ENCODE measurements at regions not wholly inside any gene's neighbourhood (a gene's known extent, or its start where the extent isn't known, plus 50 kb on each side); places are given as distances from the start of the nearest gene placed in this dataset.

GRCh38 chr4:163622379-163623035 is 128.0 kb downstream of the TMA16 start:
- WGBS: 65% methylated on average over 5 of the region's 5 CpGs
- Histone ChIP-seq H3K27me3 (ENCODE audit: control insufficient read depth, insufficient read depth) (no peaks in the 10 kb centered on the region), H3K27ac (ENCODE audit: low read length) (no peak overlapping the region), H3K9me3 (ENCODE audit: control insufficient read depth, low read length) (no peaks in the 10 kb centered on the region), H3K4me1 (ENCODE audit: control insufficient read depth, insufficient read depth, low read length) (no peaks in the 10 kb centered on the region), H3K4me3 (ENCODE audit: low read length) (no peak overlapping the region)
- DNase-seq: peak in 1 of 3 donors; percentile 27
- ATAC-seq: peak in 1 of 2 donors; percentile 28
- intact Hi-C loops (cut with DNase I): no loop called here

DNA sequence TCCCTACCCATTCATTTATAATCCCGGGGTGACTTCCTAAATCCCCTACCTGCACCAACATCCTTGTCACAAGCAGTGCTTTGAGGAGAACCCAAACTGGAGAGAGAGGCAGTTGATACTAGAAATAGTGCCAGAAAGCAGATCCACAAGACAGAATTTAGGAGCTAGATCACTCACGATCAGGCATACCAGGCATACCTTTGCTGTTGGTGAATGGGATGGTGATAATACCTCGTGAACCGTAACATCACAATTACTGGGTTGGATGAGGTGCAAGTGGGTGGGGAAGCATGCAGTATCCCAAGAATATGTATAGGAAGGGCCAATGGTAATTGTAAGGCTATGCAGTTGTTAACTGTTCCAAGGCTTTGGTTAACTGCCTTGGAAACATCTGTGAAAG is 129.3 kb downstream of the TMA16 start:
- H3K4me1 ChIP-seq (ENCODE audit: control insufficient read depth, insufficient read depth, low read length): no peaks in the 10 kb centered on the region
- WGBS: 67% methylated on average over 4 of the region's 4 CpGs
- H3K27me3 ChIP-seq (ENCODE audit: control insufficient read depth, insufficient read depth): no peaks in the 10 kb centered on the region
- intact Hi-C loops (cut with DNase I): no loop called here
- no peak overlapping the region for H3K4me3 ChIP-seq (ENCODE audit: low read length)
- ATAC-seq: no peak
- H3K27ac ChIP-seq (ENCODE audit: low read length): no peak overlapping the region
- no peaks in the 10 kb centered on the region for H3K9me3 ChIP-seq (ENCODE audit: control insufficient read depth, low read length)
- no peak for DNase-seq

DNA sequence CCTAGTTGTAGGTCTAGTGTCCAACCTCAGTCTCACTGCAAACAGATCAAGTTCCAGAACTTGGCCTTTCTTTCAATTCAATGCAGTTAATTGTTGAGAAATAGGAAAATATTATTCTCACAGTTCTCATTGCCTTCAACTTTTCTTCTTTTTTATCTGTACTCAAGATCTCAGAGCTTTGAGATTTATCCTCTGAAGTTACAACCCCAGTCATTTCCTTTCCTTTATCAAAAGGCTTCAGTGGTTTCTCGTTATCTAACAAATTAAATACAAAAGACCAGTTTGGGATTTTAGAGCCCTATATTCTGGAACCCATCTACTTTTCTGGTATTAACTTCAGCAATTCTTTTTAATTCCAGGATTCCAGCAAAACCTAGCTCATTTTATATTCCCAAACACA is 130.2 kb downstream of the TMA16 start:
- H3K4me1 ChIP-seq (ENCODE audit: control insufficient read depth, insufficient read depth, low read length): no peaks in the 10 kb centered on the region
- no peaks in the 10 kb centered on the region for H3K9me3 ChIP-seq (ENCODE audit: control insufficient read depth, low read length)
- no peak overlapping the region for H3K27ac ChIP-seq (ENCODE audit: low read length)
- H3K4me3 ChIP-seq (ENCODE audit: low read length): no peak overlapping the region
- DNase-seq: no peak
- H3K27me3 ChIP-seq (ENCODE audit: control insufficient read depth, insufficient read depth): no peaks in the 10 kb centered on the region
- no peak for ATAC-seq
- intact Hi-C loops (cut with DNase I): no loop called here
- 58% methylated on average over 1 of the region's 1 CpG for WGBS

DNA sequence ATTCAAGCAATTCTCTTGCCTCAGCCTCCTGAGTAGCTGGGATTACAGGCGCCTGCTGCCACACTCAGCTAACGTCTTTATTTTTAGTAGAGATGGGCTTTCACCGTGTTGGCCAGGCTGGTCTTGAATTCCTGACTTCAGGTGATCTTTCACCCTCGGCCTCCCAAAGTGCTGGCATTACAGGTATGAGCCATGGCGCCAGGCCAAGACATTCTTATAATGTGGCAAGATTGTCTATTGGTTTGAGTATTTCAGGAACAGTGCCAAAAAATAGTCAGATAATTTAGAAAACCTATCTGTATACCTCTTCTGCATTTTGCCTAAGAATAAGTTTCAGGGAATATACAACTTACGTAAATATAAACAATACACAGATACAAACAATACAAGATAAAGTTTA is 136.8 kb downstream of the TMA16 start:
- intact Hi-C loops (cut with DNase I): no loop called here
- H3K9me3 ChIP-seq (ENCODE audit: control insufficient read depth, low read length): no peaks in the 10 kb centered on the region
- H3K27ac ChIP-seq (ENCODE audit: low read length): no peak overlapping the region
- H3K27me3 ChIP-seq (ENCODE audit: control insufficient read depth, insufficient read depth): no peaks in the 10 kb centered on the region
- no peak overlapping the region for H3K4me3 ChIP-seq (ENCODE audit: low read length)
- H3K4me1 ChIP-seq (ENCODE audit: control insufficient read depth, insufficient read depth, low read length): no peaks in the 10 kb centered on the region
- ATAC-seq (no peak), DNase-seq (peak in 1 of 3 donors; percentile 25)
- WGBS: 84% methylated on average over 6 of the region's 6 CpGs

DNA sequence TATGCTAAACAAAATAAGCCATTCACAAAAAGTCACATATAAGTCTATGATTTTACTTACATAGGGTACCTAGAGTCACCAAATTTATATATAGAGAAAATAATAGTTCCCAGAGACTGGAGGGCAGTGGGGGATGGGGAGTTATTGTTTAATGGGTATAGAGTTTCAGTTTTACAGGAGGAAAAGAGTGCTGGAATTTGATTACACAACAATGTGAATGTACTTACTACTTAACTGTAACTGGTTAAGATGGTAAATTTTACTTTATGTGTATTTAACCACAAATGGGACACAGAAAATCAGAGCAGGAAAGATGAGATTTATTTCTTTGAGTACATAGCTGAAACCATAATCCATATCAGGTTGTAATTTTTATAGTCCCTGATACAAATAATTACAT is 144.4 kb downstream of the TMA16 start:
- no peak overlapping the region for H3K27ac ChIP-seq (ENCODE audit: low read length)
- ATAC-seq: no peak
- no peaks in the 10 kb centered on the region for H3K9me3 ChIP-seq (ENCODE audit: control insufficient read depth, low read length)
- intact Hi-C loops (cut with DNase I): no loop called here
- H3K4me3 ChIP-seq (ENCODE audit: low read length): no peak overlapping the region
- no peaks in the 10 kb centered on the region for H3K4me1 ChIP-seq (ENCODE audit: control insufficient read depth, insufficient read depth, low read length)
- DNase-seq: no peak
- no peaks in the 10 kb centered on the region for H3K27me3 ChIP-seq (ENCODE audit: control insufficient read depth, insufficient read depth)

DNA sequence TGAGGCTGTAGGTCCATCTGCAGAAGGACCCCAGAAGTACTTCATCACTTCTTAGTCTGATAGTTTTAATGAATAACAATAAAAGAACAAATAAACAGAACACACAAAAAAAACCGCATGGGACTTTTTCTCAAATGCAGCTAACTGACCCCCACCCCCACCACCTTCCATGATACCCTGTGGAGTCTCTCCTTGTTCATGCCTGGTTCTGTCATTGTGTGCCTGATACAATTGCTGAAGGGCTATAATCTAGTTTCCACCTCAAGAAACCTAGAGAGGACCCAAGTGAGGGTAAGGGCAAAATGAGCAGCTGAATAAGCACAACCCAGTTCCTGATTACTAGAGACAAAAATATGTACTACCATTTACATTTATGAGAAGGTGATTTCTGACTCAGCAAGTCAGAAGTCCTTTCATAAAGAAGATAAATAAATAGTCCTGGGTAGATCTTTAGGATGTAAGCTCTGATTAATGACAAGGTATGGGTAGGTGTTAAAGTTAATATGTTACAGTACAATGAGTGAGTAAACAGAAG is 155.1 kb downstream of the TMA16 start:
- Histone ChIP-seq H3K9me3 (ENCODE audit: control insufficient read depth, low read length) (no peaks in the 10 kb centered on the region), H3K4me3 (ENCODE audit: low read length) (no peak overlapping the region), H3K4me1 (ENCODE audit: control insufficient read depth, insufficient read depth, low read length) (no peaks in the 10 kb centered on the region), H3K27ac (ENCODE audit: low read length) (no peak overlapping the region), H3K27me3 (ENCODE audit: control insufficient read depth, insufficient read depth) (no peaks in the 10 kb centered on the region)
- DNase-seq (no peak), ATAC-seq (no peak)
- intact Hi-C loops (cut with DNase I): no loop called here
- WGBS: 86% methylated on average over 1 of the region's 1 CpG

DNA sequence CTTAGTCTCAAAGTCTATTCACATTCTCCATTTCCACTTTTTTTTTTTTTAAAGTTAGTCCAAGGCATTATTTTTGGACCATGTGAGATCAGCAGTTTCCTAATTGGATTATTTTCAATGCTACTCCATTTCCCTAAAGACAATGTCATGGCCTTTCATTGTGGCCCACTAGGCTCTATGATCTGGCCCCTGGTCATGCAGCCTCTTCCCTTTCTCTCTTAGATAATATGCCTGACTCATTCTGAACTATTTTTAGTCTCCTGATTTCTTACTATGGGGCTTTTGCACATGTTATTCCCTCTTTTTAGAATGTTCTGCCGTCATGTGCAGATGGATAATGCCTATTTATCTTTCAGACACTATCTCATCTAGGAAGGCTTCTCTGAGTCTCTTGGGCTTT is 157.3 kb downstream of the TMA16 start:
- DNase-seq (peak in 1 of 3 donors; percentile 7), ATAC-seq (no peak)
- 23% methylated on average over 1 of the region's 1 CpG for WGBS
- H3K27ac ChIP-seq (ENCODE audit: low read length): no peak overlapping the region
- H3K9me3 ChIP-seq (ENCODE audit: control insufficient read depth, low read length): no peaks in the 10 kb centered on the region
- intact Hi-C loops (cut with DNase I): no loop called here
- no peaks in the 10 kb centered on the region for H3K4me1 ChIP-seq (ENCODE audit: control insufficient read depth, insufficient read depth, low read length)
- no peak overlapping the region for H3K4me3 ChIP-seq (ENCODE audit: low read length)
- no peaks in the 10 kb centered on the region for H3K27me3 ChIP-seq (ENCODE audit: control insufficient read depth, insufficient read depth)

GRCh38 chr4:163654621-163655020 is 160.1 kb downstream of the TMA16 start:
- 75% methylated on average over 2 of the region's 2 CpGs for WGBS
- DNase-seq (no peak), ATAC-seq (no peak)

GRCh38 chr4:163660636-163661035 is 166.1 kb downstream of the TMA16 start:
- Histone ChIP-seq H3K27me3 (ENCODE audit: control insufficient read depth, insufficient read depth) (no peaks in the 10 kb centered on the region), H3K4me1 (ENCODE audit: control insufficient read depth, insufficient read depth, low read length) (no peaks in the 10 kb centered on the region), H3K9me3 (ENCODE audit: control insufficient read depth, low read length) (no peaks in the 10 kb centered on the region), H3K4me3 (ENCODE audit: low read length) (no peak overlapping the region), H3K27ac (ENCODE audit: low read length) (no peak overlapping the region)
- WGBS: 92% methylated on average over 1 of the region's 1 CpG
- DNase-seq: no peak
- intact Hi-C loops (cut with DNase I): no loop called here
- ATAC-seq: no peak

More at GRCh38 chr4:163654621-163655020, 160.1 kb downstream of the TMA16 start:
- no peaks in the 10 kb centered on the region for H3K27me3 ChIP-seq (ENCODE audit: control insufficient read depth, insufficient read depth)
- no peak overlapping the region for H3K4me3 ChIP-seq (ENCODE audit: low read length)
- no peaks in the 10 kb centered on the region for H3K4me1 ChIP-seq (ENCODE audit: control insufficient read depth, insufficient read depth, low read length)
- intact Hi-C loops (cut with DNase I): no loop called here
- H3K9me3 ChIP-seq (ENCODE audit: control insufficient read depth, low read length): no peaks in the 10 kb centered on the region
- no peak overlapping the region for H3K27ac ChIP-seq (ENCODE audit: low read length)

DNA sequence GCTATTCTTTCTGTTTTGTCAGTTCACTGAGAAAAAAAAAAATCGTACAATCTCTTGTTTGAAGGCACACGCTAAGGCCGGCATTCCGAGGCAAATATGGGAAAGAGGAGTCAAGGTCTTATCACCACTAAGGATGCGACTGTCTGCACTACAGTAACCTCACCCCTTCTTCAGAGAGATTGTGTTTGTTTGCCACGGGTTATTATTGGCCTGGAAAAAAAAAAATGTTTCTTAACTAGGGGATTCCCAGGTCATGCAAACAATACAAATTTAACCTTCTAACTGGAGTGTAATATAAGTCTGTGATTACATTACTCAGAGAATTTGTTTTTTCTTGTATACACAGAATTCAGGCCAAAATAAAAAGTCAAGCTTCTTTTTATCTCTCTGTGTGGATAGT is 168.3 kb downstream of the TMA16 start:
- H3K27me3 ChIP-seq (ENCODE audit: control insufficient read depth, insufficient read depth): no peaks in the 10 kb centered on the region
- DNase-seq (no peak), ATAC-seq (no peak)
- no peak overlapping the region for H3K4me3 ChIP-seq (ENCODE audit: low read length)
- intact Hi-C loops (cut with DNase I): no loop called here
- no peaks in the 10 kb centered on the region for H3K4me1 ChIP-seq (ENCODE audit: control insufficient read depth, insufficient read depth, low read length)
- WGBS: 23% methylated on average over 6 of the region's 6 CpGs
- no peak overlapping the region for H3K27ac ChIP-seq (ENCODE audit: low read length)
- H3K9me3 ChIP-seq (ENCODE audit: control insufficient read depth, low read length): no peaks in the 10 kb centered on the region

DNA sequence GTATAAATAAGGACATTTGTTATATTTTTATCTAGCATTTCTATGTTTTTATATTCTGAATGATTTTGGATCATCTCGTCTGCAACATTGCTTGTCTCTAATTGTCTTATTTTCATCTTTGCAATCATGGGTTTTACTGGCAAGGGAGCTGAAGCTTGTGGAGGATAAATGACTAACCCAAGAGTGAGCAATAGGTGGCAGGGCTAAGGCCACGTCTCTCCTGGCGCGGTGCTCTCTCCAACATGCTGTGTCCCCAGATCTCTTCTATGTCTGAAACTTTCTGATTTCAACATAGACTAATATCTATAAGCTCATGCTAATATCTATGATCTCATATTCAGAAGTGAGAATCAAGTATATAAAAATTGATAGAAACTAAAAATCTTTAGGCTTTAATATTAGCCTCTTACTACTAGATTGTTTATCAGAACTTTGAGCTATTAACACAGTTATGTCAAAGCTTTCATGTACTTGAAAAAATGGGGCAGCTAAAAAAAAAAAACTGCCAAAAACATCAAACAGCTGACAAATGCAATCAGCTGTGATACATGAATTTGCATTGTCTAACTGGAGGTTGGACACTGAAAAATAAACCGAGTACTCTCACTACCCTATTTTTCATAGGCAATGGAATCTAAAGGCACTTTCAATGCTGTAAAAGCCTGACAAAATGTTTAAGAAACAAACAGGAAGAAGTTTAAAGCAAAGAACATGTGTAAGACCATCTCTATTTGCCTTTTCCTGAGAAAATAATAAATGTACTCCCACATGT is 169.2 kb downstream of the TMA16 start:
- 65% methylated on average over 5 of the region's 5 CpGs for WGBS
- Histone ChIP-seq H3K27ac (ENCODE audit: low read length) (no peak overlapping the region), H3K4me1 (ENCODE audit: control insufficient read depth, insufficient read depth, low read length) (no peaks in the 10 kb centered on the region), H3K4me3 (ENCODE audit: low read length) (no peak overlapping the region), H3K9me3 (ENCODE audit: control insufficient read depth, low read length) (no peaks in the 10 kb centered on the region), H3K27me3 (ENCODE audit: control insufficient read depth, insufficient read depth) (no peaks in the 10 kb centered on the region)
- ATAC-seq (no peak), DNase-seq (peak in 1 of 3 donors; percentile 21)
- intact Hi-C loops (cut with DNase I): no loop called here
